ENCODE measurements at regions not wholly inside any gene's neighbourhood (a gene's known extent, or its start where the extent isn't known, plus 50 kb on each side); places are given as distances from the start of the nearest gene placed in this dataset.

GRCh38 chr20:12152996-12153395, 235.3 kb downstream of the BTBD3 start:
- TF ChIP-seq CTCF (conservative IDR thresholded peaks at IDR 0.05; ENCODE audit: low read depth, low read length): no peak
- no peaks in the 10 kb centered on the region for H3K36me3 ChIP-seq (ENCODE audit: insufficient read depth)
- no peak overlapping the region for H3K4me2 ChIP-seq
- H4K20me1 ChIP-seq (ENCODE audit: insufficient read depth): no peaks in the 10 kb centered on the region
- H3K27ac ChIP-seq: no peak overlapping the region
- H3K9ac ChIP-seq: no peak overlapping the region
- no peak overlapping the region for H3K4me3 ChIP-seq (IDR thresholded peaks at IDR 0.05; ENCODE audit: insufficient read depth, low read depth, low read length)
- no peaks in the 10 kb centered on the region for H3K27me3 ChIP-seq (ENCODE audit: insufficient read depth, low read depth)
- peaks cover 6% of the 10 kb centered on the region for H3K4me1 ChIP-seq (ENCODE audit: low read depth, poor library complexity, severe bottlenecking)
- H3K79me2 ChIP-seq (ENCODE audit: insufficient read depth, low read depth): no peaks in the 10 kb centered on the region
- no peak overlapping the region for H2AFZ ChIP-seq (ENCODE audit: low read depth)

GRCh38 chr20:12153628-12154027, 235.9 kb downstream of the BTBD3 start:
- Histone ChIP-seq H3K4me2 (no peak overlapping the region), H3K79me2 (ENCODE audit: insufficient read depth, low read depth) (no peaks in the 10 kb centered on the region), H3K36me3 (ENCODE audit: insufficient read depth) (no peaks in the 10 kb centered on the region), H4K20me1 (ENCODE audit: insufficient read depth) (no peaks in the 10 kb centered on the region), H3K4me3 (IDR thresholded peaks at IDR 0.05; ENCODE audit: insufficient read depth, low read depth, low read length) (no peak overlapping the region), H2AFZ (ENCODE audit: low read depth) (no peak overlapping the region), H3K27me3 (ENCODE audit: insufficient read depth, low read depth) (no peaks in the 10 kb centered on the region), H3K4me1 (ENCODE audit: low read depth, poor library complexity, severe bottlenecking) (peaks cover 6% of the 10 kb centered on the region), H3K27ac (no peak overlapping the region), H3K9ac (no peak overlapping the region)
- no peak for TF ChIP-seq CTCF (conservative IDR thresholded peaks at IDR 0.05; ENCODE audit: low read depth, low read length)

GRCh38 chr20:12156252-12156651, 238.6 kb downstream of the BTBD3 start:
- H3K4me1 ChIP-seq (ENCODE audit: low read depth, poor library complexity, severe bottlenecking): peaks cover 6% of the 10 kb centered on the region
- TF ChIP-seq CTCF (conservative IDR thresholded peaks at IDR 0.05; ENCODE audit: low read depth, low read length): no peak

GRCh38 chr20:12159261-12159660, 241.6 kb downstream of the BTBD3 start:
- TF ChIP-seq CTCF (conservative IDR thresholded peaks at IDR 0.05; ENCODE audit: low read depth, low read length): no peak
- no peak overlapping the region for H3K4me2 ChIP-seq
- H2AFZ ChIP-seq (ENCODE audit: low read depth): no peak overlapping the region
- no peaks in the 10 kb centered on the region for H3K27me3 ChIP-seq (ENCODE audit: insufficient read depth, low read depth)
- H3K79me2 ChIP-seq (ENCODE audit: insufficient read depth, low read depth): no peaks in the 10 kb centered on the region
- H3K9ac ChIP-seq: no peak overlapping the region
- no peaks in the 10 kb centered on the region for H3K4me1 ChIP-seq (ENCODE audit: low read depth, poor library complexity, severe bottlenecking)
- H3K4me3 ChIP-seq (IDR thresholded peaks at IDR 0.05; ENCODE audit: insufficient read depth, low read depth, low read length): no peak overlapping the region
- H3K27ac ChIP-seq: no peak overlapping the region
- no peaks in the 10 kb centered on the region for H4K20me1 ChIP-seq (ENCODE audit: insufficient read depth)
- H3K36me3 ChIP-seq (ENCODE audit: insufficient read depth): no peaks in the 10 kb centered on the region

More at GRCh38 chr20:12156252-12156651, 238.6 kb downstream of the BTBD3 start:
- Histone ChIP-seq H3K4me2 (no peak overlapping the region), H4K20me1 (ENCODE audit: insufficient read depth) (no peaks in the 10 kb centered on the region), H3K4me3 (IDR thresholded peaks at IDR 0.05; ENCODE audit: insufficient read depth, low read depth, low read length) (no peak overlapping the region), H3K79me2 (ENCODE audit: insufficient read depth, low read depth) (no peaks in the 10 kb centered on the region), H2AFZ (ENCODE audit: low read depth) (no peak overlapping the region), H3K27me3 (ENCODE audit: insufficient read depth, low read depth) (no peaks in the 10 kb centered on the region), H3K36me3 (ENCODE audit: insufficient read depth) (no peaks in the 10 kb centered on the region), H3K9ac (no peak overlapping the region), H3K27ac (no peak overlapping the region)

All from KMS-11 (cell line).